ACC112 (cell line): ENCODE measurements at regions not wholly inside any gene's neighbourhood (a gene's known extent, or its start where the extent isn't known, plus 50 kb on each side); places are given as distances from the start of the nearest gene placed in this dataset.

ENCODE experiments used
- H2AFZ ChIP-seq: fragments of 200-600 bp; sonication (generic); one replicate; pipeline ENCODE4 v1.6.0; 2017; ENCODE audit warnings: antibody characterized with exemption, low read length; ENCODE audit not compliant: unreplicated experiment
- H3K27ac ChIP-seq: fragments of 200-600 bp; sonication (generic); 2 replicates; pipeline ENCODE4 v1.5.1; 2014; ENCODE audit warnings: low read depth, mild to moderate bottlenecking, antibody characterized with exemption, low read length, moderate library complexity
- H3K27me3 ChIP-seq: fragments of 200-600 bp; sonication (generic); 2 replicates; pipeline ENCODE4 v1.6.1; 2014; ENCODE audit warnings: mild to moderate bottlenecking, antibody characterized with exemption, low read length, moderate library complexity, mixed read lengths; ENCODE audit not compliant: insufficient read depth
- H3K36me3 ChIP-seq: fragments of 200-600 bp; sonication (generic); 2 replicates; pipeline ENCODE4 v1.6.1; 2016; ENCODE audit warnings: mild to moderate bottlenecking, antibody characterized with exemption, low read length, moderate library complexity, mixed read lengths; ENCODE audit not compliant: insufficient read depth
- H3K4me1 ChIP-seq: fragments of 200-600 bp; sonication (generic); one replicate; pipeline ENCODE4 v1.6.1; 2016; ENCODE audit warnings: low read length, mixed read lengths; ENCODE audit not compliant: insufficient read depth, unreplicated experiment, control insufficient read depth
- H3K4me3 ChIP-seq: fragments of 200-600 bp; sonication (generic); 2 replicates; pipeline ENCODE4 v1.5.1; 2014; ENCODE audit warnings: mild to moderate bottlenecking, low read depth, low read length
- H3K79me2 ChIP-seq: fragments of 200-600 bp; sonication (generic); one replicate; pipeline ENCODE4 v1.6.0; 2016; ENCODE audit warnings: low read length; ENCODE audit not compliant: control insufficient read depth, unreplicated experiment, insufficient read depth

DNA sequence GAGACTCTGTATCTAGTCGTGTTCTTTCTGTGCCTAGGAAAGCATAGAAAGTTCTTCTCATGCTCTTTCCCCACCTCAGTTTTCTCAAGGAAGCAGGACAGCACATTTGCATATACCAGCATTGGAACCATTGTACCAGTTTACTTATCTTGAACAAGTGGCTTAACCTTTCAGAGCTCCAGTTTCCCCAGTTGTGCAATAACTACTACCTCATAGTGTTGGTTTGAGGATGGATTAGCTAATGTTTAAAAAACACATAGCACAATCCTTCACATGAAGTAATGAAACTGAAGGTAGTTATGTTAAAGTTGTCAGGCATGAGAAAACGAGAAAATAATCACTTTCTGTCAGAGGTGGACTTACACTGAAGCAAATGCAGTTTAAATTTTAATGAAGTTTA lies 92.2 kb upstream of the H2AZ1 start:
- H3K36me3 ChIP-seq: no peaks in the 10 kb centered on the region
- no peak overlapping the region for H3K4me3 ChIP-seq
- no peak overlapping the region for H2AFZ ChIP-seq
- no peaks in the 10 kb centered on the region for H3K79me2 ChIP-seq
- H3K4me1 ChIP-seq: peaks cover 12% of the 10 kb centered on the region
- H3K27me3 ChIP-seq: no peaks in the 10 kb centered on the region
- H3K27ac ChIP-seq: no peak overlapping the region

DNA sequence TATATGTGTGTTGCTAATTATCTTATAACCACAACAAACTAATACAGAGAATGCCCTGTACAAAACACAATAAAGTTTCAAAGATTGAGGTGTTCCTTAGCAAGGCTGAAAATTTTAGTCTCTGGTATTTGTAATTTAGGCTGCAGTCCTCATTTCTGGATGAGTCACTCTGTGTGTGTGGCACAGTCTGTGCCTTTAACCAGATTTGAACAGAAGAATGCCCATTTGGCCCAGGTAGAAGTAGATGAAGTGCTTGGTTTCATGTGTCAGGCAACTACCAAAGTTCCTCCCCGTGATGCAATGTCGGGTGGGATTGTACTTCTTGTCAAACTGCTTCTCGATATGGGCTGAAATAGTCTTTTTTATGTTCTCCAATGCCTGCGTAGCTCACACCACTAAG lies 91.6 kb upstream of the H2AZ1 start:
- peaks cover 12% of the 10 kb centered on the region for H3K4me1 ChIP-seq
- no peaks in the 10 kb centered on the region for H3K27me3 ChIP-seq
- no peaks in the 10 kb centered on the region for H3K79me2 ChIP-seq
- H3K4me3 ChIP-seq: no peak overlapping the region
- H3K27ac ChIP-seq: no peak overlapping the region
- H2AFZ ChIP-seq: no peak overlapping the region
- H3K36me3 ChIP-seq: no peaks in the 10 kb centered on the region

DNA sequence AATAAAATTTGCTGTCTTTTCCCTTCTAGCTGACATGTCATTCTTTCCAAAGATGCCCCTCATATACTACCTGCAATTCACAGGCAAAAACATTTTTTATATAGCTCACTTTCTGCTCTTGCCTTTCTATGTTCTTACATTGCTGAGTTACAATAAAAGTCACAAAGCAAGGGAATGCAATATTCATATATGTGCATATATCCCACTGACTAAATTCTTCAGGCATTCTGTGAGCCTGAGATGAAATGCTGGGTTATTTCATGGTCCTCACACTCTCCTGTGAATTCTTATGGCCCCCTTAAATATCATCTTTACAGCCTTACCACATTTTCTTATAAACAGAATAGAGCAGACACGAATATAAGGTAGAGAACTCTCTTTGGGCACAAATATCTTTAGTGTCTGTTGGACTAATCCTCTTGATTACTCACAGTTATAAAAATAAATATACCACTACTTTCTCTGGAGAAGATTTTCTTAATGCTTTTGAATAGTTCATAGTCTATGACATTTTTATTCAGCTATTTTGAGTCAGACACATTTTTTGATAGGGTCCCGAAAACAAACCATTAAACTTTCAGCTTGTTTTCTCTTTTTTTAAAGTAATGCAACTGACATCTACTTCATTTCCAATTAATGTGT lies 84.1 kb upstream of the H2AZ1 start:
- no peak overlapping the region for H3K4me3 ChIP-seq
- H3K36me3 ChIP-seq: no peaks in the 10 kb centered on the region
- H3K27ac ChIP-seq: no peak overlapping the region
- peaks cover 12% of the 10 kb centered on the region for H3K27me3 ChIP-seq
- no peaks in the 10 kb centered on the region for H3K79me2 ChIP-seq
- H3K4me1 ChIP-seq: no peaks in the 10 kb centered on the region
- H2AFZ ChIP-seq: no peak overlapping the region

DNA sequence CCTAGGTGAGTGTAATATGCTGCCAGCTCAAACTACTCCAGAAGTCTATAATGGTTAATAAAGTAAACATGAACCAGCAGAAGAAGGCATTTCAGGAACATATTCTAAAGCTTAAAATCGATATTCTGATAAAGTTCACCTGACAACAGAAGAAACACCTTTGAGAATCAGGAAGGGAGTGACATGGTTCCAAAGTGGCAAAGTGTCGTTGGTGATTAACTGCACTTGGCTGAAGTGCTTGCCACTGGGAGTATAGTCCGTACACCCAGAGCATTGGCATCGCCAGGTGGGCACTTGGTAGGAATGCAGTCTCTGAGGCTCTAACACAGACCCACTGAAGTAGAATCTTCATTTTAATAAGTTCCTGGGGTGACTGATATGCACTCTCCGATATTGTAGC lies 76.0 kb upstream of the H2AZ1 start:
- Histone ChIP-seq H2AFZ (no peak overlapping the region), H3K79me2 (no peaks in the 10 kb centered on the region), H3K27me3 (peaks cover 22% of the 10 kb centered on the region; the same call in 1 of the 2 replicates), H3K4me3 (no peak overlapping the region), H3K27ac (no peak overlapping the region), H3K4me1 (no peaks in the 10 kb centered on the region), H3K36me3 (no peaks in the 10 kb centered on the region)

DNA sequence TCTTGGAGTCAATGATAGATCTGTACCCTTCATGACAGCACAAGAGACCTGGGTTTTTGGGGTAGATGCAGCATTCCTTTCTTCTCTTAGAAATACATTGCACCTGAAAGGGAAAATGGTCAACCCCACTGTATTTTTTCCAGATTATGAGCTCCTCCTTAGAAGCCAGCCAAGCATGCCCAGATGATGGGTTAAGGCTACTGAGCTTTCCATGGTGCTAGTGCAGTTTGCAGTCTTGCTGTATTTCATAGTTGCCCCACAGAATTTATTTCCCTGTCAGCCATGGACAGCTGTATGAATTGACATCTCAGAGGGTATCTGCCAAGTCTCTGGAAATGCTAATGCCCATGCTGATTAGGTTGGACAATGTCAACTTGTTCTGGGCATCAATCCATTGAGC lies 73.7 kb upstream of the H2AZ1 start:
- Histone ChIP-seq H3K4me3 (no peak overlapping the region), H3K36me3 (no peaks in the 10 kb centered on the region), H3K79me2 (no peaks in the 10 kb centered on the region), H3K27ac (no peak overlapping the region), H2AFZ (no peak overlapping the region), H3K27me3 (peaks cover 22% of the 10 kb centered on the region; the same call in 1 of the 2 replicates), H3K4me1 (no peaks in the 10 kb centered on the region)

DNA sequence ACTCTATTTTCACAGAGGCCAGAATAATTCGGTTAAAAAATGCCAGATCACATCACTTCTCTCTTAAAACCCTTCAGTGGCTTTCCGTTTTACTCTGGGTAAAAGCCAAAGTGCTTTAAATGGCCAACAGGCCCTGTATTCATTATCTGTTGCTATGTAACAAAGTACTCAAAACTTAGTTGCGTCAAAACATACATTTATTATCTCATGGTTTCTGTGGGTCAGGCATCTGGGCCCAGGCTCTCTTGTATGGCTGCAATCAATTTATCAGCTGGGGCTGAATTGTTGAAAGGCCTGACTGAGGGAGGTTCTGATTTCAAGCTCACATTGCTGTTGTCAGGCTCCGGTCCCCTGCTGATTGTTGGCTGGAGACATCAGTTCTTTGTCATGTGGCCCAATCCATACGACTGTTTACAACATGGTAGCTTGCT lies 72.7 kb upstream of the H2AZ1 start:
- Histone ChIP-seq H3K27ac (no peak overlapping the region), H3K27me3 (peaks cover 22% of the 10 kb centered on the region; the same call in 1 of the 2 replicates), H2AFZ (no peak overlapping the region), H3K4me1 (no peaks in the 10 kb centered on the region), H3K36me3 (no peaks in the 10 kb centered on the region), H3K4me3 (no peak overlapping the region), H3K79me2 (no peaks in the 10 kb centered on the region)

DNA sequence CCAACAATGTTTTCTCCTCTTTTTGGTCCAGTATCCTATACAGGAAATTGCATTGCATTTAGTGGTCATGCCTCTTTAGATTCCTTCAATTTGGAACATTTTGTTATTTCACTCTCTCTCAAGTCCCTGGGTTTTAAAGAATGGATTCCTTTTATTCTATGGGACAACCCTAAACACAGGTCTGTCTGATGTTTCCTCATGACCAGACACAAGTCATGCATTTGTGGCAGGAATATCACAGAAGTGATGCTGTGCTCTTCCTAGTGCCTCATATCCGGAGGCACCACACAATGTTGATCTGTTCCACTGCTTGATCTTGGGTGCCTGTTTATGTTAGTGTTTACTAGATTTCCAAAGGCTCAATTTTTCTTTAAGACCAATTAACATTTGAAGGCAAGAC lies 69.7 kb upstream of the H2AZ1 start:
- H3K4me3 ChIP-seq: no peak overlapping the region

DNA sequence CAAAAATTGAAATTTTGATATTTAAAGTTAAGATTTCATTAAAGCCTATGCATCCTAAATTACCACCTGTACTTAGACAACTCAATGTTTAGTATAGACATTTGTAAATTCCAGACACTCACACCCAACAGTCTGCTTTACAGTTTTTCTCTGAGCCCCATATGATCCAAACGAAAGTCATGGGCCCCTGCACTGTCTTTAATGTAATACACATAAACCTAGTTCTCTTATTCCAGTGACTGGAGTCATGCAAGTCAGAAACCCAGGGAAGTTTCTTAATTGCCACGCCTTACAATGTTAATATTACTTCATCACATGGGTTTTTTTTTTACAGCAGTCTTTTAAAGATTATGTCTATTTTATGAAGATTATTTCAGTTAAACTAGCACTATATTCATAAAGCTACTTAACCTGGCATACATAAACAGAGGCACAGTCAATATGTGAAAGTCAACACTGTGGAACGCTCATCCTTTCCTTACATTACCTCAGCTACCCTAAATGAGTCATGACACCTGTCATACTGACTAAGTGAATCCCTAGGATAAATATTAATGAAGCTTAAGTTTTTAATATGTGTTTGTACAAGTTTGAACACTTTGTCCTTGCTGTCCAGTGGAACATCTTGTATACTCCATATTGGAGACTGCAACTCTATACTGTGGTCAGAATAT lies 67.7 kb upstream of the H2AZ1 start:
- H2AFZ ChIP-seq: no peak overlapping the region
- H3K4me3 ChIP-seq: no peak overlapping the region
- no peaks in the 10 kb centered on the region for H3K4me1 ChIP-seq
- no peaks in the 10 kb centered on the region for H3K79me2 ChIP-seq
- H3K27ac ChIP-seq: no peak overlapping the region
- H3K27me3 ChIP-seq: peaks cover 3% of the 10 kb centered on the region; the same call in 1 of the 2 replicates
- H3K36me3 ChIP-seq: no peaks in the 10 kb centered on the region

More for the DNA sequence above, 69.7 kb upstream of the H2AZ1 start:
- no peak overlapping the region for H3K27ac ChIP-seq
- H3K36me3 ChIP-seq: no peaks in the 10 kb centered on the region
- peaks cover 11% of the 10 kb centered on the region; the same call in 1 of the 2 replicates for H3K27me3 ChIP-seq
- H3K4me1 ChIP-seq: no peaks in the 10 kb centered on the region
- H2AFZ ChIP-seq: no peak overlapping the region
- no peaks in the 10 kb centered on the region for H3K79me2 ChIP-seq

DNA sequence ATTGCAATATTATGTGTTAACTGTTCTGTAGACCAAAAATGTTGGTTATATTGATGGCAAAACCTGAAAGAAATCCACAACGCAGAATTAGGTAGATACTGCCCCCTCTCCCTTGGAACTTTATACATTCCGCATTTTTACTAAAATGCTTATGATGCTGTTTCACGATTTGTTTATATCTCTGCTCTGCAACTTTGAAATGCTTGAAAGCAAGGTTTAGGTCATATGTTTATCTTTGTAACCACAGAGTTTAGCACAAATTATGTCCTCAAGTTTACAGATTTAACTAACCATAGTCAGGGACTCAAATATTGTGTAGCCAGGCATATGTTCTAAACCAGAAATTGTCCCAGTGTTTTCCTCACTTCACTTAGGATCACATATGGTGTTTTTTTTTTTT lies 66.1 kb upstream of the H2AZ1 start:
- no peaks in the 10 kb centered on the region for H3K79me2 ChIP-seq
- H3K36me3 ChIP-seq: no peaks in the 10 kb centered on the region

DNA sequence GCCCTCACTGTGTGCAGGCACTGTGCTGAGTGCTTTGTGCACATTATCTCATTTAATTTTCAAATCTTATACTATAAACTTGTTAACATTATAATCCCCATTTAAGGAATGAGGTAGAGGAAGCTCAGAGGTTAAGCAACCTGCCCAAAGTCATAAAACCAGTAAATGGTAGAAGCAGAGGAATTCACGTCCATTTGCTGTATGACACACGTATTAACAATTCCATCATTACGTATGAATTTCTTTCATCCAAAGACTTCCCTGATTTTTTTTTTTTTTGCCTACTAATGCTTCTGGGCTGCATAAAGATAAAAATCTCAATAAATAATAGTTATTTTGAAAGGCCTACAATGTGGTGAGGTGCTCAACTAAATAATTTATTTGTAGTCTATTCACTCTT lies 64.5 kb upstream of the H2AZ1 start:
- no peak overlapping the region for H2AFZ ChIP-seq
- no peak overlapping the region for H3K27ac ChIP-seq
- no peaks in the 10 kb centered on the region for H3K36me3 ChIP-seq
- H3K79me2 ChIP-seq: no peaks in the 10 kb centered on the region
- H3K4me3 ChIP-seq: no peak overlapping the region
- no peaks in the 10 kb centered on the region for H3K4me1 ChIP-seq
- H3K27me3 ChIP-seq: no peaks in the 10 kb centered on the region

More for the DNA sequence above, 66.1 kb upstream of the H2AZ1 start:
- Histone ChIP-seq H3K27me3 (no peaks in the 10 kb centered on the region), H2AFZ (no peak overlapping the region), H3K4me3 (no peak overlapping the region), H3K27ac (no peak overlapping the region), H3K4me1 (no peaks in the 10 kb centered on the region)

DNA sequence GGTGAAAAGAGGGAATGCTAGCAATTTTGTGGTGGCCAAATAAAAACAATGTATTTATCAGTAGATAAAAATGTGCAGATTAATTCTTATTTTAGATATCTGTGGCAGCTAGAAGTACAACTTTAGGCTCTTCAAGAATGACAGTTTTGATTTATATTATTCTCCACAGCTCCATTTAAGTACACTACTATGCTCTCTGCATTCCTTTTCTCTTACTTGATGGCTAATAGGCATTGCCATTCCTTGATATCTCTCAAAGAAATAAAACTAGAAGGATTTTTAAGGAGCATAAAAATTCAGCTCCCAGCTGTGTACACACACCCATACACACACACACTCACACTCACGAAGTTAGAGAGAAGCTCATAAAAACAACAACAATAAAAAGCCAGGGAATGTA lies 59.4 kb upstream of the H2AZ1 start:
- Histone ChIP-seq H3K4me3 (no peak overlapping the region), H3K36me3 (no peaks in the 10 kb centered on the region), H3K4me1 (no peaks in the 10 kb centered on the region), H2AFZ (no peak overlapping the region), H3K27ac (no peak overlapping the region), H3K27me3 (no peaks in the 10 kb centered on the region), H3K79me2 (no peaks in the 10 kb centered on the region)
